NOMO-1 (cell line): ENCODE measurements at regions not wholly inside any gene's neighbourhood (a gene's known extent, or its start where the extent isn't known, plus 50 kb on each side); places are given as distances from the start of the nearest gene placed in this dataset.

ENCODE experiments used
- DNase-seq, 2 experiments: peaks; one replicate each; lab custom pipeline; 2025; ENCODE audit not compliant: unreplicated experiment in 2 of 2; lab: John Stamatoyannopoulos, UW

GRCh38 chr2:235287375-235287733, 206.5 kb upstream of the AGAP1 start:
- DNase-seq = no peak

- DNase-seq = no peak
These were observed 202.4 kb upstream of the AGAP1 start for GRCh38 chr2:235291461-235291860.

- DNase-seq = no peak
These were observed 200.8 kb upstream of the AGAP1 start for GRCh38 chr2:235293061-235293460.

- no peak for DNase-seq
These were observed 198.0 kb upstream of the AGAP1 start for GRCh38 chr2:235295831-235296230.

GRCh38 chr2:235300368-235301201, 193.3 kb upstream of the AGAP1 start:
- DNase-seq = no peak

- no peak for DNase-seq
These were observed 192.4 kb upstream of the AGAP1 start for GRCh38 chr2:235301202-235302076.

GRCh38 chr2:235302263-235302662, 191.6 kb upstream of the AGAP1 start:
- no peak for DNase-seq

GRCh38 chr2:235303499-235304291, 190.1 kb upstream of the AGAP1 start:
- DNase-seq = no peak

- no peak for DNase-seq
These were observed 188.2 kb upstream of the AGAP1 start for GRCh38 chr2:235305678-235306077.

GRCh38 chr2:235311044-235311443, 182.8 kb upstream of the AGAP1 start:
- no peak for DNase-seq

GRCh38 chr2:235312571-235312970, 181.3 kb upstream of the AGAP1 start:
- DNase-seq = no peak

GRCh38 chr2:235314371-235314930, 179.4 kb upstream of the AGAP1 start:
- DNase-seq = no peak

- no peak for DNase-seq
These were observed 174.7 kb upstream of the AGAP1 start for GRCh38 chr2:235319095-235319494.

GRCh38 chr2:235320326-235320725, 173.5 kb upstream of the AGAP1 start:
- DNase-seq = no peak

- no peak for DNase-seq
These were observed 169.5 kb upstream of the AGAP1 start for GRCh38 chr2:235324324-235324723.

GRCh38 chr2:235325151-235325550, 168.7 kb upstream of the AGAP1 start:
- no peak for DNase-seq

GRCh38 chr2:235328991-235329390, 164.9 kb upstream of the AGAP1 start:
- no peak for DNase-seq

GRCh38 chr2:235330775-235331451, 162.9 kb upstream of the AGAP1 start:
- no peak for DNase-seq

- no peak for DNase-seq
These were observed 161.5 kb upstream of the AGAP1 start for GRCh38 chr2:235332240-235332890.

- DNase-seq = no peak
These were observed 160.8 kb upstream of the AGAP1 start for GRCh38 chr2:235333076-235333475.
